ENCODE measurements at regions not wholly inside any gene's neighbourhood (a gene's known extent, or its start where the extent isn't known, plus 50 kb on each side); places are given as distances from the start of the nearest gene placed in this dataset.

DNA sequence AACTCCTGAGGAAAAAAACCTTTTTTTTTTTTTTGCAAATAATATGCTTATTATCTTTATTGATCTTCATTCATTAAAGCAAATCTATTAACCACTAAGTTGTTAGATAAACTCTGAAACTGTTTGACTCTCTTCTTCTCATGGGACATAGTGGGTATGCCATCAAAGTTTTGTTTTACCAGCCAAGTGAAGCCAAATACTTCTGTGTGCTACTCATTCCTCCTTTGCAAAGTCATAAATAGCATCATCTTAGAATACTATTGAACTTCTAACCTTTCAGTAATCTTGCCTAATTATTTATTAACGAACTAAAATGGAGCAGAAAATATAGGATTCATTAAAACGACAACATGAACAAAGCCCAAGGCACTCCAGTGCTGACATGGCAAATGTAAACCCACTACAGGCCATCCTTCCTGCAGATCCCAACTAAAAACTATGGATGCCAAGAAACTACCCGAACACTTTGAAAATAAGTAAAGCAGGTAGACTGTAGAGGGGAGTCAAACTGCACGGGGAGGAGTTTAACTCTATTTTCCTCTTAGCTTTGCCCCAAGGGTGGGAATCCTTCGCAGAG is 61.2 kb upstream of the ODAD2 start:
- TF ChIP-seq, protein P1, sequence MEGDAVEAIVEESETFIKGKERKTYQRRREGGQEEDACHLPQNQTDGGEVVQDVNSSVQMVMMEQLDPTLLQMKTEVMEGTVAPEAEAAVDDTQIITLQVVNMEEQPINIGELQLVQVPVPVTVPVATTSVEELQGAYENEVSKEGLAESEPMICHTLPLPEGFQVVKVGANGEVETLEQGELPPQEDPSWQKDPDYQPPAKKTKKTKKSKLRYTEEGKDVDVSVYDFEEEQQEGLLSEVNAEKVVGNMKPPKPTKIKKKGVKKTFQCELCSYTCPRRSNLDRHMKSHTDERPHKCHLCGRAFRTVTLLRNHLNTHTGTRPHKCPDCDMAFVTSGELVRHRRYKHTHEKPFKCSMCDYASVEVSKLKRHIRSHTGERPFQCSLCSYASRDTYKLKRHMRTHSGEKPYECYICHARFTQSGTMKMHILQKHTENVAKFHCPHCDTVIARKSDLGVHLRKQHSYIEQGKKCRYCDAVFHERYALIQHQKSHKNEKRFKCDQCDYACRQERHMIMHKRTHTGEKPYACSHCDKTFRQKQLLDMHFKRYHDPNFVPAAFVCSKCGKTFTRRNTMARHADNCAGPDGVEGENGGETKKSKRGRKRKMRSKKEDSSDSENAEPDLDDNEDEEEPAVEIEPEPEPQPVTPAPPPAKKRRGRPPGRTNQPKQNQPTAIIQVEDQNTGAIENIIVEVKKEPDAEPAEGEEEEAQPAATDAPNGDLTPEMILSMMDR (IDR thresholded peaks at IDR 0.05; ENCODE audit: insufficient read depth, low read depth, low read length, missing control alignments), result no peak

DNA sequence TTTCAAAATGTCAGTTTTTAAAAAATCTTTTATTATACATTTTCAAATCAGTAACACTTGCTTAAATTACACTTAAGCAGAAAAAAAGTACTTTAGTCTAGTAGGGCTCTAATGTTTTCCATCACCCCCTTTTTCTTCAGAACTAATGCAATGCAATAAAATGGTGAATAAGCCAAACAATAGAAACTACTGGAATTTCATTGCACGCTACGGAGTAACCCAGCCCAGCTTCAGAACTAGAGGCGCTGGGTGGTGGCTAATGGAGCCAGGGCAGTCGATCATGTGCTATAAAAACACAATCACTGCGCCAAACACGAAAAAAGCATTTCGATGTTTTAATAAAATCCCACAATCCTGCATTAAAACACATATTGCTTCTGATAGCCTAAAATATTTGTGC is 59.9 kb upstream of the ODAD2 start:
- no peak overlapping the region for H3K4me3 ChIP-seq (ENCODE audit: low read depth, low read length)
- TF ChIP-seq, protein P1 (IDR thresholded peaks at IDR 0.05; ENCODE audit: insufficient read depth, low read depth, low read length, missing control alignments), result no peak
- no peak for DNase-seq (ENCODE audit: low read depth)

More for the DNA sequence above, 61.2 kb upstream of the ODAD2 start:
- no peak for DNase-seq (ENCODE audit: low read depth)
- H3K4me3 ChIP-seq (ENCODE audit: low read depth, low read length), result no peak overlapping the region

DNA sequence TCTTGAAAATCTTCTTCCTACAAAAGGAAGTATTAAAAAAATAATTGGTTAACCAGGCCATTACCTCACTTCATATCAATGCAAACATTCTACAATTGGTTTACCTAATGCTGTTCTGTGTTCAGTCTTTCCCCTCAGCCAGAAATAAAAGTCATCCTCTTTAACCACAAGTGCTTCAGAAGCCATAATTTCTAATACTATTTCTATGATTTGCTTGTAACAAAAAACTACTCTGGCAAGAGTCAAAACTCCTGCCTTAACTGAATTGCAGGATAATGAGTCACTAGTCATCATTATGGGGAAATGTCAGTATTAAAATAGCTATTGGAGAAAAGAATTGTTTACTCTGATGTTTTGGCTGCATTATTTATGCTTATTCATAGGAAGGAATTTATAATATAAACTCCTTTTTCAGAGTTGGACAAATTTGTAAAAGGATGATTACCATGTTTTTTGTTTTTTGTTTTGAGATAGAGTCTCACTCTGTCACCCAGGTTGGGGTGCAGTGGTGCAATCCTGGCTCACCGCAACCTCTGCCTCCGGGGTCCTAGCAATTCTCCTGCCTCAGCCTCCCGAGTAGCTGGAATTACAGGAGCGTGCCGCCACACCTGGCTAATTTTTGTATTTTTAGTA is 55.5 kb upstream of the ODAD2 start:
- H3K4me3 ChIP-seq (ENCODE audit: low read depth, low read length), result no peak overlapping the region
- TF ChIP-seq, protein P1 (IDR thresholded peaks at IDR 0.05; ENCODE audit: insufficient read depth, low read depth, low read length, missing control alignments), result no peak
- DNase-seq (ENCODE audit: low read depth), result no peak

DNA sequence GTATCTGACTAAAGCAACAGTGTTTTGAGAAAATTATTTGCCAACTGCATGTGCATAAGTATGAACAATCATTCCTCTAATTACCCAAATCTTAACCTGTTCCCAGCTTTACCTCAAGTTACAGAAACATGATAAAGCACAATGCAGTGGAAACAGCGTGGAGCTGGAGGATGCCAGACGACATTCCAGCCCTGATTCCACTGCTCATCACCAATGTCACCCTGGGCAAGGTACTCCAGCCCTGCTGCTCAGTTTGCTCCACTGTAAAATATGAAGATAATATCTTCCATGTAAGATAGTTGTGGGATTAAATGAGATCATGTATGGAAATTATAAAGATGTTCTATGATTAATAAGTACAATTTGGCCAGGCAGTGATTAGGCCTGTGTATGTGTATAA is 50.4 kb upstream of the ODAD2 start:
- no peak overlapping the region for H3K4me3 ChIP-seq (ENCODE audit: low read depth, low read length)
- TF ChIP-seq, protein P1 (IDR thresholded peaks at IDR 0.05; ENCODE audit: insufficient read depth, low read depth, low read length, missing control alignments), result no peak
- DNase-seq (ENCODE audit: low read depth), result no peak

All from GM12865 (cell line).